ENCODE measurements at regions not wholly inside any gene's neighbourhood (a gene's known extent, or its start where the extent isn't known, plus 50 kb on each side); places are given as distances from the start of the nearest gene placed in this dataset.

GRCh38 chr5:29230591-29230990 is 1962.9 kb upstream of the CDH6 start:
- H3K27me3 ChIP-seq (ENCODE audit: insufficient read depth, poor library complexity, severe bottlenecking): no peaks in the 10 kb centered on the region
- TF ChIP-seq REST (IDR thresholded peaks at IDR 0.05; ENCODE audit: insufficient replicate concordance, low read depth) (no peak), GABPA (IDR thresholded peaks at IDR 0.05; ENCODE audit: low read depth) (no peak), POLR2AphosphoS5 (IDR thresholded peaks at IDR 0.05; ENCODE audit: low read depth) (no peak), CTCF (IDR thresholded peaks at IDR 0.05; ENCODE audit: insufficient read depth, low read length) (no peak), SPI1 (IDR thresholded peaks at IDR 0.05; ENCODE audit: borderline replicate concordance, low read depth) (no peak)
- no peak overlapping the region for H3K4me3 ChIP-seq (replicated peaks; ENCODE audit: insufficient read depth, low read length)
- DNase-seq (ENCODE audit: low read depth in 1 of 2, low spot score in 1 of 2): no peak
- H3K27ac ChIP-seq (replicated peaks): no peak overlapping the region

GRCh38 chr5:29229461-29229860 is 1964.0 kb upstream of the CDH6 start:
- no peak overlapping the region for H3K27ac ChIP-seq (replicated peaks)
- no peak for DNase-seq (ENCODE audit: low read depth in 1 of 2, low spot score in 1 of 2)
- no peaks in the 10 kb centered on the region for H3K27me3 ChIP-seq (ENCODE audit: insufficient read depth, poor library complexity, severe bottlenecking)
- TF ChIP-seq CTCF (IDR thresholded peaks at IDR 0.05; ENCODE audit: insufficient read depth, low read length): no peak
- TF ChIP-seq POLR2AphosphoS5 (IDR thresholded peaks at IDR 0.05; ENCODE audit: low read depth): no peak
- TF ChIP-seq REST (IDR thresholded peaks at IDR 0.05; ENCODE audit: insufficient replicate concordance, low read depth): no peak
- TF ChIP-seq SPI1 (IDR thresholded peaks at IDR 0.05; ENCODE audit: borderline replicate concordance, low read depth): no peak
- TF ChIP-seq GABPA (IDR thresholded peaks at IDR 0.05; ENCODE audit: low read depth): no peak
- no peak overlapping the region for H3K4me3 ChIP-seq (replicated peaks; ENCODE audit: insufficient read depth, low read length)

- DNase-seq (ENCODE audit: low read depth in 1 of 2, low spot score in 1 of 2): no peak
- H3K27me3 ChIP-seq (ENCODE audit: insufficient read depth, poor library complexity, severe bottlenecking): no peaks in the 10 kb centered on the region
- no peak for TF ChIP-seq SPI1 (IDR thresholded peaks at IDR 0.05; ENCODE audit: borderline replicate concordance, low read depth)
- TF ChIP-seq CTCF (IDR thresholded peaks at IDR 0.05; ENCODE audit: insufficient read depth, low read length): no peak
- TF ChIP-seq GABPA (IDR thresholded peaks at IDR 0.05; ENCODE audit: low read depth): no peak
- TF ChIP-seq REST (IDR thresholded peaks at IDR 0.05; ENCODE audit: insufficient replicate concordance, low read depth): no peak
- TF ChIP-seq POLR2AphosphoS5 (IDR thresholded peaks at IDR 0.05; ENCODE audit: low read depth): no peak
- no peak overlapping the region for H3K4me3 ChIP-seq (replicated peaks; ENCODE audit: insufficient read depth, low read length)
- H3K27ac ChIP-seq (replicated peaks): no peak overlapping the region
Measured at GRCh38 chr5:29218138-29218537, 1975.3 kb upstream of the CDH6 start.

All from HL-60 (cell line).